ENCODE measurements at regions not wholly inside any gene's neighbourhood (a gene's known extent, or its start where the extent isn't known, plus 50 kb on each side); places are given as distances from the start of the nearest gene placed in this dataset.
"Not testable (repeated sequence)": the region's sequence is repeated elsewhere in the genome, so short reads cannot be mapped to it uniquely, and the experiment has no call there.

DNA sequence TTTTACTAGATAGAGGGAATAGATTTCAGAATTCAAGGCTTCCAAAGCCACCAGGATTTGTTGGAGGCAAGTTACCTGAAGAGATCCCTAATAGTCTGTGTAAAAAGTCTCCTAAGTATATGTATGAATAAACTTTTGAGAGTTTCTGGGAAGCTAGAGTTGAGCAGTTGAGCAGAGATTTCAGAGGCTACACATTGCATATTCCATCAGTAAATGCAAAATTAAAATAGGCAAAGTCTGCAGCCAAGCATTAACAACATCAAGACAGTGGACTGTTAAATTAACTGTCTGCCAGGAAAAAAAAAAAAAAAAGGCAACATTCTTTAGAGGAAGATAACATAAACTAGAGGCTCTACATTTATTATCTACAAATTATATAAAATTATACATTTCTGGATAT lies 420.4 kb upstream of the TMEFF2 start:
- H3K4me1 ChIP-seq (ENCODE audit: control insufficient read depth, insufficient read depth, low read depth, low read length): no peaks in the 10 kb centered on the region
- no peak overlapping the region for H2AK5ac ChIP-seq (ENCODE audit: low read length, severe bottlenecking)
- H2BK5ac ChIP-seq (ENCODE audit: low read depth, low read length, poor library complexity, severe bottlenecking): no peak overlapping the region
- no peak overlapping the region for H2BK120ac ChIP-seq (ENCODE audit: low read depth, low read length)
- H3K36me3 ChIP-seq (ENCODE audit: control insufficient read depth in 1 of 2, insufficient read depth in 2 of 2, low read depth in 1 of 2, low read length in 2 of 2): no peaks in the 10 kb centered on the region
- no peak for DNase-seq
- H2BK15ac ChIP-seq (ENCODE audit: low read depth, poor library complexity, severe bottlenecking): no peak overlapping the region
- H3K9ac ChIP-seq (ENCODE audit: low read length): no peak overlapping the region
- H3K9me3 ChIP-seq (ENCODE audit: control insufficient read depth, low read length): no peaks in the 10 kb centered on the region
- no peak overlapping the region for H3K27ac ChIP-seq (ENCODE audit: low read length, poor library complexity, severe bottlenecking)
- H3K18ac ChIP-seq (ENCODE audit: low read depth in 1 of 2, low read length in 2 of 2): no peak overlapping the region
- H4K8ac ChIP-seq (ENCODE audit: low read length): no peak overlapping the region
- no peak overlapping the region for H3K4ac ChIP-seq (ENCODE audit: low read depth in 1 of 2, low read length in 2 of 2)
- H3K4me3 ChIP-seq (ENCODE audit: insufficient read depth in 1 of 2, low read depth in 1 of 2, low read length in 2 of 2): no peak overlapping the region
- no peak overlapping the region for H3K14ac ChIP-seq (ENCODE audit: low read length in 2 of 2)
- no peak overlapping the region for H2BK12ac ChIP-seq (ENCODE audit: low read length in 2 of 2)
- H3K27me3 ChIP-seq (ENCODE audit: control insufficient read depth in 1 of 2, insufficient read depth in 1 of 2, low read length in 2 of 2): no peaks in the 10 kb centered on the region
- H3K79me1 ChIP-seq (replicated peaks; ENCODE audit: low read length, poor library complexity, severe bottlenecking): no peaks in the 10 kb centered on the region
- no peak overlapping the region for H3K23ac ChIP-seq (ENCODE audit: low read length in 2 of 2)
- H2AFZ ChIP-seq (ENCODE audit: low read depth, low read length): no peak overlapping the region
- no peak overlapping the region for H3K4me2 ChIP-seq (ENCODE audit: low read length, poor library complexity, severe bottlenecking)
- H4K91ac ChIP-seq (ENCODE audit: low read length): no peak overlapping the region

GRCh38 chr2:192604295-192604694 lies 409.6 kb upstream of the TMEFF2 start:
- Histone ChIP-seq H3K79me1 (replicated peaks; ENCODE audit: low read length, poor library complexity, severe bottlenecking) (no peaks in the 10 kb centered on the region), H3K4me1 (ENCODE audit: control insufficient read depth, insufficient read depth, low read depth, low read length) (no peaks in the 10 kb centered on the region), H3K4ac (ENCODE audit: low read depth in 1 of 2, low read length in 2 of 2) (no peak overlapping the region), H3K9ac (ENCODE audit: low read length) (no peak overlapping the region), H2BK5ac (ENCODE audit: low read depth, low read length, poor library complexity, severe bottlenecking) (no peak overlapping the region), H3K4me2 (ENCODE audit: low read length, poor library complexity, severe bottlenecking) (no peak overlapping the region), H3K27ac (ENCODE audit: low read length, poor library complexity, severe bottlenecking) (no peak overlapping the region), H3K27me3 (ENCODE audit: control insufficient read depth in 1 of 2, insufficient read depth in 1 of 2, low read length in 2 of 2) (no peaks in the 10 kb centered on the region), H3K9me3 (ENCODE audit: control insufficient read depth, low read length) (no peaks in the 10 kb centered on the region), H2AK5ac (ENCODE audit: low read length, severe bottlenecking) (no peak overlapping the region), H3K4me3 (ENCODE audit: insufficient read depth in 1 of 2, low read depth in 1 of 2, low read length in 2 of 2) (no peak overlapping the region), H4K8ac (ENCODE audit: low read length) (no peak overlapping the region), H3K18ac (ENCODE audit: low read depth in 1 of 2, low read length in 2 of 2) (no peak overlapping the region), H4K91ac (ENCODE audit: low read length) (no peak overlapping the region), H2BK120ac (ENCODE audit: low read depth, low read length) (no peak overlapping the region), H2AFZ (ENCODE audit: low read depth, low read length) (no peak overlapping the region), H2BK12ac (ENCODE audit: low read length in 2 of 2) (no peak overlapping the region), H3K36me3 (ENCODE audit: control insufficient read depth in 1 of 2, insufficient read depth in 2 of 2, low read depth in 1 of 2, low read length in 2 of 2) (no peaks in the 10 kb centered on the region), H3K23ac (ENCODE audit: low read length in 2 of 2) (no peak overlapping the region), H3K14ac (ENCODE audit: low read length in 2 of 2) (no peak overlapping the region), H2BK15ac (ENCODE audit: low read depth, poor library complexity, severe bottlenecking) (no peak overlapping the region)
- no peak for DNase-seq
- 93% methylated on average over 1 of the region's 1 CpG for WGBS

GRCh38 chr2:192598649-192599048 lies 403.9 kb upstream of the TMEFF2 start:
- not testable (repeated sequence) for H4K8ac ChIP-seq (ENCODE audit: low read length); H3K4me3 ChIP-seq (ENCODE audit: insufficient read depth in 1 of 2, low read depth in 1 of 2, low read length in 2 of 2)
- WGBS: 90% methylated on average over 4 of the region's 9 CpGs

DNA sequence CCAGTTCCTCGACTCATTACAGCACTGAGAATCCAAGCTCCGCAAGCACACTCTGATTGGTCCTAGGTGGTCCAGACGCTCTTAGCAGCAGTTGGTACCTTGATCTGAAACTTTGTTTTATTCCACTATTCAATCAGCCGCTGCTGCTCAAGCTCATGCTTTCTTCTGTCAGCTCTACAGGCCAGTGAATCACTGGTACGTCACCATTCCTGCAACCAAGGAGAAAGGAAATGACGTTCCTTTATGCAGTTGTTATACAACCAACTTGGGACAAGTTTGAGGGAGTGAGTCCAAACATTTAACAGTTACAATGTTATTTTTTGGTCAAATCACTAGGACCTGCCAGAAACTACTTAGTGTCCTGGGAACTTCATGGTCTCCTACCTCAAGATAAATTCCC lies 398.8 kb upstream of the TMEFF2 start:
- H2BK5ac ChIP-seq (ENCODE audit: low read depth, low read length, poor library complexity, severe bottlenecking): no peak overlapping the region
- WGBS: 85% methylated on average over 6 of the region's 6 CpGs
- H3K27ac ChIP-seq (ENCODE audit: low read length, poor library complexity, severe bottlenecking): no peak overlapping the region

More at GRCh38 chr2:192598649-192599048, 403.9 kb upstream of the TMEFF2 start:
- not testable (repeated sequence) for H3K79me1 ChIP-seq (replicated peaks; ENCODE audit: low read length, poor library complexity, severe bottlenecking); H4K91ac ChIP-seq (ENCODE audit: low read length); H2BK15ac ChIP-seq (ENCODE audit: low read depth, poor library complexity, severe bottlenecking); H3K23ac ChIP-seq (ENCODE audit: low read length in 2 of 2); H3K27me3 ChIP-seq (ENCODE audit: control insufficient read depth in 1 of 2, insufficient read depth in 1 of 2, low read length in 2 of 2); H2AK5ac ChIP-seq (ENCODE audit: low read length, severe bottlenecking); H3K4me1 ChIP-seq (ENCODE audit: control insufficient read depth, insufficient read depth, low read depth, low read length); H2BK120ac ChIP-seq (ENCODE audit: low read depth, low read length); H3K9me3 ChIP-seq (ENCODE audit: control insufficient read depth, low read length); H2AFZ ChIP-seq (ENCODE audit: low read depth, low read length); H3K14ac ChIP-seq (ENCODE audit: low read length in 2 of 2); H2BK5ac ChIP-seq (ENCODE audit: low read depth, low read length, poor library complexity, severe bottlenecking); H3K4ac ChIP-seq (ENCODE audit: low read depth in 1 of 2, low read length in 2 of 2); H3K36me3 ChIP-seq (ENCODE audit: control insufficient read depth in 1 of 2, insufficient read depth in 2 of 2, low read depth in 1 of 2, low read length in 2 of 2); H3K9ac ChIP-seq (ENCODE audit: low read length); DNase-seq; H2BK12ac ChIP-seq (ENCODE audit: low read length in 2 of 2); H3K4me2 ChIP-seq (ENCODE audit: low read length, poor library complexity, severe bottlenecking); H3K27ac ChIP-seq (ENCODE audit: low read length, poor library complexity, severe bottlenecking); H3K18ac ChIP-seq (ENCODE audit: low read depth in 1 of 2, low read length in 2 of 2)

More for the DNA sequence above, 398.8 kb upstream of the TMEFF2 start:
- H2BK12ac ChIP-seq (ENCODE audit: low read length in 2 of 2): no peak overlapping the region
- H3K23ac ChIP-seq (ENCODE audit: low read length in 2 of 2): no peak overlapping the region
- no peak overlapping the region for H3K18ac ChIP-seq (ENCODE audit: low read depth in 1 of 2, low read length in 2 of 2)
- no peak overlapping the region for H3K4ac ChIP-seq (ENCODE audit: low read depth in 1 of 2, low read length in 2 of 2)
- H2AFZ ChIP-seq (ENCODE audit: low read depth, low read length): no peak overlapping the region
- H3K4me1 ChIP-seq (ENCODE audit: control insufficient read depth, insufficient read depth, low read depth, low read length): no peaks in the 10 kb centered on the region
- no peak overlapping the region for H4K91ac ChIP-seq (ENCODE audit: low read length)
- no peak overlapping the region for H2AK5ac ChIP-seq (ENCODE audit: low read length, severe bottlenecking)
- H3K14ac ChIP-seq (ENCODE audit: low read length in 2 of 2): no peak overlapping the region
- H3K27me3 ChIP-seq (ENCODE audit: control insufficient read depth in 1 of 2, insufficient read depth in 1 of 2, low read length in 2 of 2): no peaks in the 10 kb centered on the region
- H3K36me3 ChIP-seq (ENCODE audit: control insufficient read depth in 1 of 2, insufficient read depth in 2 of 2, low read depth in 1 of 2, low read length in 2 of 2): no peaks in the 10 kb centered on the region
- H3K9ac ChIP-seq (ENCODE audit: low read length): no peak overlapping the region
- no peak overlapping the region for H3K4me2 ChIP-seq (ENCODE audit: low read length, poor library complexity, severe bottlenecking)
- peaks cover under 1% of the 10 kb centered on the region for H3K9me3 ChIP-seq (ENCODE audit: control insufficient read depth, low read length)
- H4K8ac ChIP-seq (ENCODE audit: low read length): no peak overlapping the region
- no peaks in the 10 kb centered on the region for H3K79me1 ChIP-seq (replicated peaks; ENCODE audit: low read length, poor library complexity, severe bottlenecking)
- no peak for DNase-seq
- H2BK120ac ChIP-seq (ENCODE audit: low read depth, low read length): no peak overlapping the region
- no peak overlapping the region for H2BK15ac ChIP-seq (ENCODE audit: low read depth, poor library complexity, severe bottlenecking)
- H3K4me3 ChIP-seq (ENCODE audit: insufficient read depth in 1 of 2, low read depth in 1 of 2, low read length in 2 of 2): no peak overlapping the region
